AG09319 (cell line): ENCODE measurements at regions not wholly inside any gene's neighbourhood (a gene's known extent, or its start where the extent isn't known, plus 50 kb on each side); places are given as distances from the start of the nearest gene placed in this dataset.

Experiments
- DNase-seq: peaks from one replicate; pipeline ENCODE4 v3.0.0-alpha.2; 2010; ENCODE audit warnings: low read depth; ENCODE audit errors: extremely low read depth
- CTCF ChIP-seq: IDR thresholded peaks from 2 replicates; pipeline ENCODE4 v1.5.1; 2011; ENCODE audit warnings: low read depth, mild to moderate bottlenecking, inconsistent platforms, low read length, moderate library complexity

GRCh38 chr13:83536941-83537340 lies 345.3 kb downstream of the SLITRK1 start:
- TF ChIP-seq CTCF: no peak
- no peak for DNase-seq

GRCh38 chr13:83536153-83536552 lies 346.1 kb downstream of the SLITRK1 start:
- TF ChIP-seq CTCF: no peak
- no peak for DNase-seq

- no peak for DNase-seq
Measured at GRCh38 chr13:83532809-83533208, 349.5 kb downstream of the SLITRK1 start.

GRCh38 chr13:83531022-83531421 lies 351.3 kb downstream of the SLITRK1 start:
- no peak for DNase-seq
- no peak for TF ChIP-seq CTCF

More at GRCh38 chr13:83532809-83533208, 349.5 kb downstream of the SLITRK1 start:
- no peak for TF ChIP-seq CTCF

GRCh38 chr13:83516781-83517180 lies 365.5 kb downstream of the SLITRK1 start:
- DNase-seq: no peak
- TF ChIP-seq CTCF: no peak

GRCh38 chr13:83515268-83516015 lies 366.8 kb downstream of the SLITRK1 start:
- TF ChIP-seq CTCF: no peak
- no peak for DNase-seq

- no peak for TF ChIP-seq CTCF
- DNase-seq: no peak
Measured at GRCh38 chr13:83508771-83509301, 373.4 kb downstream of the SLITRK1 start.
